Tibial nerve (tissue), 4 donors: ENCODE measurements at regions not wholly inside any gene's neighbourhood (a gene's known extent, or its start where the extent isn't known, plus 50 kb on each side); places are given as distances from the start of the nearest gene placed in this dataset.

Experiments used
- DNase-seq, 2 donors: peaks; one replicate each; pipeline ENCODE4 v3.0.0-alpha.2; 2019; ENCODE audit warnings: low spot score in 2 of 2
- H3K27ac ChIP-seq, 4 donors: fragments of 200-600 bp; sonication (generic) in 3 of 4; one replicate each; pipeline ENCODE4 v1.5.1; 2017 to 2019; ENCODE audit warnings: mild to moderate bottlenecking in 1 of 4
- H3K27me3 ChIP-seq, 2 donors: fragments of 200-600 bp; sonication (generic) in 1 of 2; one replicate each; pipeline versions ENCODE4 v1.5.1 to v1.6.0; 2017 to 2019
- H3K36me3 ChIP-seq, 3 donors: fragments of 200-600 bp; sonication (generic); one replicate each; pipeline ENCODE4 v1.5.1; 2018 to 2019
- H3K4me1 ChIP-seq, 4 donors: fragments of 200-600 bp; sonication (generic) in 3 of 4; one replicate each; pipeline ENCODE4 v1.5.1; 2017 to 2019
- H3K4me3 ChIP-seq, 4 donors: fragments of 200-600 bp; sonication (generic) in 3 of 4; one replicate each; pipeline ENCODE4 v1.5.1; 2017 to 2019; ENCODE audit warnings: mild to moderate bottlenecking in 1 of 4, moderate library complexity in 1 of 4
- H3K9me3 ChIP-seq, 4 donors: fragments of 200-600 bp; sonication (generic) in 3 of 4; one replicate each; pipeline ENCODE4 v1.5.1; 2017 to 2019
- EP300 ChIP-seq, 2 donors: sonication (generic); formaldehyde crosslinking; IDR thresholded peaks; one replicate each; pipeline ENCODE4 v1.6.1; 2017; ENCODE audit warnings: antibody characterized with exemption in 2 of 2, mild to moderate bottlenecking in 1 of 2
- POLR2A ChIP-seq, 2 donors: fragments of 450-650 bp; IDR thresholded peaks; one replicate each; pipeline ENCODE4 v1.6.1; 2017; ENCODE audit warnings: antibody characterized with exemption in 2 of 2, mild to moderate bottlenecking in 2 of 2, moderate library complexity in 2 of 2
- WGBS, 2 donors: methylation state at CpG; one replicate each; pipeline ENCODE4 v1.1.5; 2018; 5-methylcytosine and 5-hydroxymethylcytosine counted together
- TF ChIP-seq, protein P1 (sequence below), 5 experiments: fragments of 200-600 bp in 3 of 5; fragments of 450-650 bp in 2 of 5; sonication (generic) in 3 of 5; IDR thresholded peaks; one replicate each; pipeline ENCODE4 v1.5.1; 2016 to 2019; ENCODE audit warnings: antibody characterized with exemption in 5 of 5, mild to moderate bottlenecking in 3 of 5, moderate library complexity in 2 of 5

DNA sequence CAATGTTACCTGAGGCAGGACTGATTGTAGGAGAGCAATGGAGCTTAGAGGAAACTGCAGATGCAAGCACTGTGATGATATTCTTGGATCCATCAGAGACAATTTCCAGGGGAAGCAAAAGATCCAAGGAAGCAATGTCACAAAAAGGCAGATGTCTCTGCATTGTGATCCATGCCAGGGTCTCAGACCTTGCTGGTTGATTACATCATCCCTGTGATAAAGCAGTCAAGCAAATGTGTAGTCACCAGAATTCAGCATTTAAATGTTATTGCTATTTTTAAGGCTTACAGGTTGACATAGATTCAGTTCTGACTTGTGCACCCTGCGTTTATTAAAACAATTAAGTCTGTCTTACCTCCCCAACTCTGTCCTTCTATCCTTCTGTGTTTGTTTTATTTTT, 56.8 kb upstream of the CCDC85A start:
- no peak for DNase-seq
- no peaks in the 10 kb centered on the region for H3K27me3 ChIP-seq
- 72 to 88% methylated on average over 1 of the region's 1 CpG for WGBS, 2 donors
- H3K4me1 ChIP-seq: no peaks in the 10 kb centered on the region
- H3K27ac ChIP-seq: no peak overlapping the region
- no peak overlapping the region for H3K4me3 ChIP-seq
- no peaks in the 10 kb centered on the region for H3K36me3 ChIP-seq
- TF ChIP-seq, protein P1, sequence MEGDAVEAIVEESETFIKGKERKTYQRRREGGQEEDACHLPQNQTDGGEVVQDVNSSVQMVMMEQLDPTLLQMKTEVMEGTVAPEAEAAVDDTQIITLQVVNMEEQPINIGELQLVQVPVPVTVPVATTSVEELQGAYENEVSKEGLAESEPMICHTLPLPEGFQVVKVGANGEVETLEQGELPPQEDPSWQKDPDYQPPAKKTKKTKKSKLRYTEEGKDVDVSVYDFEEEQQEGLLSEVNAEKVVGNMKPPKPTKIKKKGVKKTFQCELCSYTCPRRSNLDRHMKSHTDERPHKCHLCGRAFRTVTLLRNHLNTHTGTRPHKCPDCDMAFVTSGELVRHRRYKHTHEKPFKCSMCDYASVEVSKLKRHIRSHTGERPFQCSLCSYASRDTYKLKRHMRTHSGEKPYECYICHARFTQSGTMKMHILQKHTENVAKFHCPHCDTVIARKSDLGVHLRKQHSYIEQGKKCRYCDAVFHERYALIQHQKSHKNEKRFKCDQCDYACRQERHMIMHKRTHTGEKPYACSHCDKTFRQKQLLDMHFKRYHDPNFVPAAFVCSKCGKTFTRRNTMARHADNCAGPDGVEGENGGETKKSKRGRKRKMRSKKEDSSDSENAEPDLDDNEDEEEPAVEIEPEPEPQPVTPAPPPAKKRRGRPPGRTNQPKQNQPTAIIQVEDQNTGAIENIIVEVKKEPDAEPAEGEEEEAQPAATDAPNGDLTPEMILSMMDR (IDR thresholded peaks at IDR 0.05): no peak
- TF ChIP-seq EP300 (IDR thresholded peaks at IDR 0.05) (no peak), POLR2A (IDR thresholded peaks at IDR 0.05) (no peak)
- H3K9me3 ChIP-seq: no peaks in the 10 kb centered on the region

DNA sequence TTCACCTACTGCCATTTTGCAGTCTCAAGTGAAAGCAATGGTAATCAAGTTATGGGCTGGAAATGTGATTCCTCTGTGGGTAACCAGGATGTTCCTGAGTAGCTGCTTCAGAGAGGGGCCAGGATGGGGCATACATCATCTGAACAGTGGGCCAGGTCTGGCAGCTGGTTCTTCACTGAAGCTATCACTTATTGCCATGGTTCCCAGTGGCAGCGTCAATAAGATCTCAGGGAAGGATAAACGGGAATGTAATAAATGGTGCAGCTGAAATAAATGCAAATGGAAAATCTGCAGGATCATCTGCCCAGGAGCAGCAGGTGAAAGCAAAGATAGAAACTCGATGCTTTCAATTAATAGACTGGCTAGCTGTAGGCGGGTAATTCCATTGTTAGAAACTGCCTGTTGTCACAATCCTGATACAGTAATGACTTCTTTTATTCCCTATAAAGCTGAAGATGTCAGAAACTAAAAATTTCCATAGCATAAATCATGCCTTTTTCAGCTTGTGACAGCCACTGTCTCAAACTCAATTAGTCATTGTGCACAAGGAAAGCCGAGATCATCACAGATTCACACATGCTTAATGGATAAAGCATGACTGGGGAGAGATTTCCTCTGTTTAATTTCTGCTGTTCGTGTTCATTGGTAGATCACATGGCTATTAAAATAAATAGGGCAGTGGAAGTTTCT, 56.2 kb upstream of the CCDC85A start:
- TF ChIP-seq EP300 (IDR thresholded peaks at IDR 0.05) (no peak), POLR2A (IDR thresholded peaks at IDR 0.05) (no peak)
- TF ChIP-seq, protein P1 (IDR thresholded peaks at IDR 0.05): no peak
- H3K27ac ChIP-seq: no peak overlapping the region
- no peaks in the 10 kb centered on the region for H3K36me3 ChIP-seq
- 39 to 52% methylated on average over 6 of the region's 6 CpGs for WGBS, 2 donors
- H3K27me3 ChIP-seq: no peaks in the 10 kb centered on the region
- no peaks in the 10 kb centered on the region for H3K9me3 ChIP-seq
- no peak overlapping the region for H3K4me3 ChIP-seq
- no peak for DNase-seq
- no peaks in the 10 kb centered on the region for H3K4me1 ChIP-seq

DNA sequence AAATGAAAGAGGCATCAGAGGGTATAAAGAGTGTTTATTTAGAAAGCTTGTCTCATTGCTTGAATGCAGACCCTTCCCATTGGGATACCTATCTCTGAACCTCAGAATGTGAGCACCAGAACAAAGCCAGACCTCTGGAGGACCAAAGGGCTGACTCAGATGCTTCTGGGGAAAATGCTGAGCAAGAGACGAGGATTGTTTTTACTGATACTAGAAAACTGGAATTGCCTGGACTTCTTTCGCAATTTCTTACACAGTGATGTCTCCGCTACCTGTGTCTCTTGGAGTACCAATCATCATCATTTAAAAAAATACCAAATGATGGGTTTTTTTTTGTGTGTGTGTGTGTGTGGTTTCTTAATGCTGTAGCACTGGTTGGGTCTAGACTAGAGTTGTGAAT, 55.6 kb upstream of the CCDC85A start:
- no peaks in the 10 kb centered on the region for H3K4me1 ChIP-seq
- no peak for DNase-seq
- no peak overlapping the region for H3K27ac ChIP-seq
- H3K9me3 ChIP-seq: no peaks in the 10 kb centered on the region
- no peaks in the 10 kb centered on the region for H3K27me3 ChIP-seq
- WGBS, 2 donors: 78 to 80% methylated on average over 3 of the region's 3 CpGs
- no peak overlapping the region for H3K4me3 ChIP-seq
- TF ChIP-seq, protein P1 (IDR thresholded peaks at IDR 0.05): no peak
- no peak for TF ChIP-seq POLR2A (IDR thresholded peaks at IDR 0.05)
- TF ChIP-seq EP300 (IDR thresholded peaks at IDR 0.05): no peak
- H3K36me3 ChIP-seq: no peaks in the 10 kb centered on the region

DNA sequence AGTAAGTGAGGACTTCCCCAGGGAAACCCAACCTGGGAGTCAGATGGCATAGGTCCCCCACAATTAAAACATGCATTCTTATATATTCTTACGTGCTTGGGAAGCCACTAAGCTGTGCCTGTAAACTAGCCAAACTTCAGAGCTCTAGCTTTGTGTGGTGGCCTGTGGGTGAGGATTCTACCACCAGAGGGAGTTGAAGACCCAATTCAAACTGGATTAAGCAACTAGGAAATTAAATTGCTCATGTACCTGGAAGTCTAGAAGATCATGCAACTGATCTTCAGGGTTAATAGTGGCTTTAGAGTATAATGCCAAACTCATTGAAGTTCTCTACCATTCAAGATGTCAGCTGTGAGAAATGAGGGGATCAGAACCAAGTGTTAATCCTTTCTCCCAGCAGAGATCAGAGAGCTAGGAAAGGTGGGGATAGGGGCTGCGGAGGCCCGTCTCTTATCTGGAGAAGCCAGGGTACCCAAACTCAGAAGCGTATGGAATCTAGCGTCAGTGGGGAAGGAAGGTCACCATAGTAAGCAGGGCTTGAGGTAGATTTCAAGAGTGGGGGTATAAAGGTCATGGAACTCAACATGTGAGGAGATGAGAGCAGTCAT, 53.2 kb upstream of the CCDC85A start:
- no peak overlapping the region for H3K27ac ChIP-seq
- H3K4me3 ChIP-seq: no peak overlapping the region
- H3K27me3 ChIP-seq: no peaks in the 10 kb centered on the region
- TF ChIP-seq POLR2A (IDR thresholded peaks at IDR 0.05) (no peak), EP300 (IDR thresholded peaks at IDR 0.05) (no peak)
- TF ChIP-seq, protein P1 (IDR thresholded peaks at IDR 0.05): peak in 3 of 5 experiments; percentile 13 to 38 (median 20)
- H3K4me1 ChIP-seq: no peaks in the 10 kb centered on the region
- peak in 1 of 2 donors; percentile 41 for DNase-seq
- WGBS, 2 donors: 72 to 75% methylated on average over 5 of the region's 5 CpGs
- no peaks in the 10 kb centered on the region for H3K36me3 ChIP-seq
- H3K9me3 ChIP-seq: no peaks in the 10 kb centered on the region

DNA sequence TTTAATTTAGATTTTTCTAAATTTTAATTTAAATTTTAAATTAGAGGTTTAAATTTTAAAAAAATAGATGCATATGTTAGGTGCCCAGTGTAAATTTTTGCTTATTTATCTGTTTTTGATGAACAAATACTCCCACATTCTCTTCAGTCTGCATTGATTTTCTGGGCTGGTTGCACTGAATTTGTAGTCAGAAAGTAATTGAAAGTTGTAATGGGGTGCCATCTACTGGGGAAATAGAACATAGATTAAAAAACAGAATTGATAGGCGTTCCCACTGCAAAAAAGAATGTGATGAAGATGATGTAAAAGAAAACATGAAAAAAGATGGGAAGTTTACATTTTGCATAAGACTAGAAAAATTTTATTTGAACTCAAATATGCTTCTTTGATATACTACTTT, 51.7 kb upstream of the CCDC85A start:
- Histone ChIP-seq H3K27ac (no peak overlapping the region), H3K36me3 (no peaks in the 10 kb centered on the region), H3K4me1 (no peaks in the 10 kb centered on the region), H3K9me3 (no peaks in the 10 kb centered on the region), H3K4me3 (no peak overlapping the region), H3K27me3 (no peaks in the 10 kb centered on the region)
- WGBS, 2 donors: 0 to 3% methylated on average over 1 of the region's 1 CpG
- no peak for TF ChIP-seq EP300 (IDR thresholded peaks at IDR 0.05)
- TF ChIP-seq, protein P1 (IDR thresholded peaks at IDR 0.05): peak; percentile 28 to 43 (median 34)
- no peak for DNase-seq
